Pancreas (tissue), 10 donors: ENCODE measurements at regions not wholly inside any gene's neighbourhood (a gene's known extent, or its start where the extent isn't known, plus 50 kb on each side); places are given as distances from the start of the nearest gene placed in this dataset.

Source experiments
- ATAC-seq, 4 donors: fragments of 200-7000 bp; cut with Tn5 transposase; one replicate each; pipeline versions ENCODE4 v1.8.0 to v1.9.1; 2020; ENCODE audit warnings: mild to moderate bottlenecking in 4 of 4, moderate library complexity in 4 of 4
- DNase-seq, 6 donors: peaks; one replicate each; pipeline ENCODE4 v3.0.0-alpha.2; 2020
- FAIRE-seq: peaks from 2 replicates; lab custom pipeline; 2012; peaks lifted over from hg19 to GRCh38; lab: Jason Lieb, UNC
- H3K27ac ChIP-seq, 4 donors: fragments of 200-600 bp; sonication (generic); 1 replicate in 3 of 4; 2 replicates in 1 of 4; pipeline versions ENCODE4 v1.5.0 to v1.8.0; 2020
- H3K27me3 ChIP-seq, 4 donors: fragments of 200-600 bp; one replicate each; pipeline ENCODE4 v1.8.0; 2021
- H3K36me3 ChIP-seq, 3 donors: fragments of 200-600 bp; sonication (generic) in 1 of 3; one replicate each; pipeline versions ENCODE4 v1.5.0 to v1.8.0; 2020 to 2021
- H3K4me1 ChIP-seq, 3 donors: fragments of 200-600 bp; one replicate each; pipeline ENCODE4 v1.8.0; 2021
- H3K4me3 ChIP-seq, 4 donors: fragments of 200-600 bp; sonication (generic) in 2 of 4; one replicate each; pipeline versions ENCODE4 v1.5.0 to v1.8.0; 2020 to 2021
- H3K9me3 ChIP-seq, 4 donors: fragments of 200-600 bp; one replicate each; pipeline ENCODE4 v1.8.0; 2021
- WGBS, 2 donors: extraction: QIAGEN DNeasy Blood & Tissue Kit; methylation state at CpG; one replicate each; pipeline ENCODE4 v1.1.7; 2013; 5-methylcytosine and 5-hydroxymethylcytosine counted together
- intact Hi-C, 3 donors: fragments of 100-400 bp; cut with DNase I; formaldehyde crosslinking; loops; one replicate each; pipeline versions ENCODE4 v1.11.1 to v1.14.2; 2022
- TF ChIP-seq, protein P1 (sequence below), 4 donors: fragments of 200-600 bp; sonication (generic) in 3 of 4; IDR thresholded peaks; one replicate each; pipeline versions ENCODE4 v1.5.0 to v1.8.0; 2021; ENCODE audit warnings: antibody characterized with exemption in 4 of 4
- donor health status: healthy with polysubstance abuse.
- donor health status: DM: no; HTN: no; CAD: no; lungs with moderate emphysema.
- donor health status: DM: no; HTN: no; CAD: no.
- donor health status: control.
- donor health status: control.
- donor health status: Bipolar disorder and iron deficiency.
- donor health status: DM: yes; HTN: yes; CAD: no.
- donor health status: DM: no; HTN: no; CAD: no.
- donor health status: DM: no; HTN: no; CAD: no.
- donor health status: DM: yes; HTN: yes; CAD: no.

DNA sequence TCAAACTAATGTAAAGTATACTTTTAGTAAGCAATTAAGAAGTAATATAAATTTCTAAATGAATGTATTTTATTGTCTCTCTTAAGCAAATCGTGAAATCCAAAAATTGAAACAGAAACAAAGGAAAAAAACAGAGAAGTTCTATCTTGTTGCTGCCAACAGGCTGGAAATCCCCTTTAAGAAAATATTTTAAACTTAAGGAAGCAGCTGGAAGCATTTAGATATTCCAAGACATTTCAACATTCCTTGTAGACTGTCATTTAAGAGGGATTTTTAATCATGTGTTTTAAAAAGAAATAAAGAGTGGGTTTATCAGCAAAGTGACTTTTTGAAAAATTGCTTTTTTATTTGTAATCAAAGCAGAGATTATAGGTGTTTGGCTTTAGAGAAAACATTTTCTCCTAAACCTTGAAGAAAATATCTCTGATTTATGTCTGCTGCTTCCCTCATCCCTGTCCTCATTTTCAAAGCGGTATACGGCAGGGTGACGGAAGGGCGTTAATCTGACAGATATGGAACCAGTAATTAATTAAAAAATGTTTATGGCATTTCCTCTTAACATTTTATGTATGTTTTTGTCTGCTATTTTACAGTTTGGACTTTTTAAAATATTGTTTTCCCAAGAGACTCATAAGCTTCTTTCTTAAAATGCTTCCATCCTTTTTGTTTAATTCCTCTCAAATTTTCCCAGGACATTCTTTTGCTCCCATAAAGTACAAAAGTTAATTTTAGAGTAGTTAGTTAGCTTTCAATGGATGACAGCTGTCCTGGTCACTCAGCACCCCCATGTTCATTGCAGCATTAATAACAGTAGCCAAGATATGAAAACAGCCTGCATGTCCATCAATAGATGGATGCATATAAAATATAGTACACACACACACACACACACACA, 245.6 kb downstream of the LURAP1L start:
- ATAC-seq, result no peak
- TF ChIP-seq, protein P1, sequence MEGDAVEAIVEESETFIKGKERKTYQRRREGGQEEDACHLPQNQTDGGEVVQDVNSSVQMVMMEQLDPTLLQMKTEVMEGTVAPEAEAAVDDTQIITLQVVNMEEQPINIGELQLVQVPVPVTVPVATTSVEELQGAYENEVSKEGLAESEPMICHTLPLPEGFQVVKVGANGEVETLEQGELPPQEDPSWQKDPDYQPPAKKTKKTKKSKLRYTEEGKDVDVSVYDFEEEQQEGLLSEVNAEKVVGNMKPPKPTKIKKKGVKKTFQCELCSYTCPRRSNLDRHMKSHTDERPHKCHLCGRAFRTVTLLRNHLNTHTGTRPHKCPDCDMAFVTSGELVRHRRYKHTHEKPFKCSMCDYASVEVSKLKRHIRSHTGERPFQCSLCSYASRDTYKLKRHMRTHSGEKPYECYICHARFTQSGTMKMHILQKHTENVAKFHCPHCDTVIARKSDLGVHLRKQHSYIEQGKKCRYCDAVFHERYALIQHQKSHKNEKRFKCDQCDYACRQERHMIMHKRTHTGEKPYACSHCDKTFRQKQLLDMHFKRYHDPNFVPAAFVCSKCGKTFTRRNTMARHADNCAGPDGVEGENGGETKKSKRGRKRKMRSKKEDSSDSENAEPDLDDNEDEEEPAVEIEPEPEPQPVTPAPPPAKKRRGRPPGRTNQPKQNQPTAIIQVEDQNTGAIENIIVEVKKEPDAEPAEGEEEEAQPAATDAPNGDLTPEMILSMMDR (IDR thresholded peaks at IDR 0.05), result no peak
- Histone ChIP-seq H3K4me3 (no peak overlapping the region), H3K27me3 (no peaks in the 10 kb centered on the region), H3K4me1 (no peaks in the 10 kb centered on the region), H3K36me3 (no peaks in the 10 kb centered on the region), H3K9me3 (no peaks in the 10 kb centered on the region), H3K27ac (no peak overlapping the region)
- 64 to 69% methylated on average over 5 of the region's 5 CpGs for WGBS, 2 donors
- intact Hi-C loops, result no loop called here
- no peak for FAIRE-seq
- DNase-seq, result no peak

DNA sequence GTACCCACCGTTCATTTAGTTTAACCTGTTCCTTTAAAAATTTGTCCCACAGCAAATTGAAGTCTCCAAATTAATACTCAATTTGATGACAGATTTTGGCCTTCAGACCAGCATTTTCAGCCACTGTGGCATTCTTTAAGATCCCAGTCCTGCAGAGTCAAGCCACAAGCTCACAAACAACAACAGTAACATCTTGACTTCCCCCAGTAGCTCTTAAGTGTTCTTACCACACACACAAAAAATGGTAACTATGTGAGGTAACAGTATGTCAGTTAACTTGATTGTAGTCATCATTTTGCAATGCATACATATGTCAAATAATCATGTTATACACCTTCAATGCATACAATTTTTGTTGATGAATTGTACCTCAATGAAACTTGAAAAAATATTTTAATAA, 247.9 kb downstream of the LURAP1L start:
- Histone ChIP-seq H3K4me3 (no peak overlapping the region), H3K4me1 (no peaks in the 10 kb centered on the region), H3K27me3 (no peaks in the 10 kb centered on the region), H3K27ac (no peak overlapping the region), H3K36me3 (no peaks in the 10 kb centered on the region), H3K9me3 (no peaks in the 10 kb centered on the region)
- TF ChIP-seq, protein P1 (IDR thresholded peaks at IDR 0.05), result no peak
- 59 to 63% methylated on average over 1 of the region's 1 CpG for WGBS, 2 donors
- DNase-seq, result no peak
- FAIRE-seq, result no peak
- ATAC-seq, result no peak
- intact Hi-C loops, result no loop called here

DNA sequence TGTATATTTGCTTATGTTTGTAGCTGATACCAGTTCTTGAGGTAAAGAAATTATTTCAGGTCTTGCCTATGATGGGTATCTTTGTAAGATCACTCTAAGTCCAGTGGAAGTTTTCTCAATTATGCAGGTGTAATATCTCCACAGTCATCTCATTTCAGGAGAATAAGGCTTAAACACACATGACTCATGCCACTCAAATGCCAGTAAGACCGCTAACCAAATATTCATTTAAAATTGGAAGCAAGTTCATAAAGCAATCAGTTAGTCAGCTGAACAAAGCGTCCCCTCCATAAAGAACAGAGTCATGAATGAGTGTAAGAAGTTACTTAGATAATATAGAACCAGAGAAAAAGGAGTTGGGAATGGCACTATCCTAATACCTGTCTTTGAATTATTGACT, 248.7 kb downstream of the LURAP1L start:
- H3K4me1 ChIP-seq, result no peaks in the 10 kb centered on the region
- no peaks in the 10 kb centered on the region for H3K27me3 ChIP-seq
- no peak overlapping the region for H3K27ac ChIP-seq
- intact Hi-C loops, result no loop called here
- FAIRE-seq (no peak), ATAC-seq (no peak), DNase-seq (no peak)
- no peak overlapping the region for H3K4me3 ChIP-seq
- WGBS, 2 donors, result 78 to 84% methylated on average over 2 of the region's 2 CpGs
- H3K9me3 ChIP-seq, result no peaks in the 10 kb centered on the region
- TF ChIP-seq, protein P1 (IDR thresholded peaks at IDR 0.05), result no peak
- H3K36me3 ChIP-seq, result no peaks in the 10 kb centered on the region

DNA sequence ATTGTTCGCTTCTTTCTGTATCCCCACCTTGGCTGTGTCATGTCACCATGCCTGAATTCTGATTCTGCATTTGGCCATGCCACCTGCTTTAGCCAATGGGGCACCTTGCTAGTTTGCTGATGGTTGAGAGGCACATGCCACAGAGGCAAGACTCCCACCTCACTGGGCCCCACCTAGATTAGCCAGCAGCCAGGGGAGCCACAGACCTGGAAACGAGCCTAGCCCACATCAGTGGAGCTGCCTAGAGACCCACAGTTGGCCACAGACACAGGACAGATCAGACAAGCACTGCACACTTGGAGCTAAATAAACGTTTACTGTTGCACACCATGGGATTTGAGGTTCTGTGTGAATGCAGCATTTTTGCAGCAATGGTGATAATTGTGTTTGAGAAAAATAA, 252.1 kb downstream of the LURAP1L start:
- ATAC-seq (no peak), FAIRE-seq (no peak), DNase-seq (no peak)
- intact Hi-C loops, result no loop called here
- Histone ChIP-seq H3K4me1 (no peaks in the 10 kb centered on the region), H3K27me3 (no peaks in the 10 kb centered on the region), H3K27ac (no peak overlapping the region), H3K36me3 (no peaks in the 10 kb centered on the region), H3K9me3 (no peaks in the 10 kb centered on the region), H3K4me3 (no peak overlapping the region)
- TF ChIP-seq, protein P1 (IDR thresholded peaks at IDR 0.05), result no peak
- WGBS, 2 donors, result 40 to 41% methylated on average over 3 of the region's 3 CpGs

DNA sequence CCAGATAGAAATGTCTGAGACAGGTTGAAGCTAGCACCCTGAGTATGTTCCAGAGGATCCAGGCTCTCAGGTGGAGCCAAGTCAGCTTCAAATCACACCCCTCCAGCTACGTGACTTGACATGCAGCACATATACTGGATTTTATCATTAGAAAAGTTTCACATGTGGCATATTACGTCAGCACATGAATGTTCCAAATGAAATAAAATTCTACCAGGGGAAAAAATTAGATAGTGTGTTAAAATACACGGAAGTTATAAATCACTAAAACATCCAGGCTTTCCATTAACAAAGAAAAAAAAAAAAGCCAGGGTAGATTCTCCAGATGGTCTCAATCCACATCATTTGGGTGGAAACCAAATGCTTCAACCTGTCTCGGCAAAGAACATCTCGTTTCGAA, 251.6 kb downstream of the MPDZ start:
- no peak for ATAC-seq
- H3K36me3 ChIP-seq, result no peaks in the 10 kb centered on the region
- no peak for DNase-seq
- no peak overlapping the region for H3K4me3 ChIP-seq
- WGBS, 2 donors, result 71 to 85% methylated on average over 6 of the region's 6 CpGs
- no peaks in the 10 kb centered on the region for H3K4me1 ChIP-seq
- intact Hi-C loops, result no loop called here
- H3K27ac ChIP-seq, result no peak overlapping the region
- no peaks in the 10 kb centered on the region for H3K27me3 ChIP-seq
- H3K9me3 ChIP-seq, result no peaks in the 10 kb centered on the region
- TF ChIP-seq, protein P1 (IDR thresholded peaks at IDR 0.05), result no peak
- FAIRE-seq, result no peak
